ENCODE measurements at regions not wholly inside any gene's neighbourhood (a gene's known extent, or its start where the extent isn't known, plus 50 kb on each side); places are given as distances from the start of the nearest gene placed in this dataset.

- Histone ChIP-seq H3K79me1 (ENCODE audit: low read length) (peaks cover 2% of the 10 kb centered on the region), H3K9ac (ENCODE audit: low read length) (no peak overlapping the region), H3K4ac (ENCODE audit: low read depth, low read length) (no peak overlapping the region), H4K91ac (ENCODE audit: low read depth, low read length) (no peak overlapping the region), H3K27me3 (ENCODE audit: insufficient read depth, low read length) (no peaks in the 10 kb centered on the region), H2BK120ac (ENCODE audit: insufficient read depth, low read length, poor library complexity) (no peak overlapping the region), H3K4me3 (ENCODE audit: low read depth, low read length) (no peak overlapping the region), H3K27ac (ENCODE audit: low read depth, low read length) (no peak overlapping the region), H2BK12ac (ENCODE audit: low read length) (peak overlapping the region; percentile 43), H3K23ac (ENCODE audit: low read length) (no peak overlapping the region), H2BK5ac (ENCODE audit: low read depth, low read length, poor library complexity) (no peak overlapping the region), H4K12ac (ENCODE audit: low read depth, low read length) (no peak overlapping the region), H3K9me3 (ENCODE audit: insufficient read depth, low read depth, low read length) (no peaks in the 10 kb centered on the region), H3K36me3 (ENCODE audit: control insufficient read depth in 1 of 2, insufficient read depth in 2 of 2, low read length in 2 of 2) (peaks cover 0 to 2% of the 10 kb centered on the region in 2 experiments), H3K4me1 (ENCODE audit: control insufficient read depth in 1 of 2, insufficient read depth in 2 of 2, low read length in 2 of 2) (peaks cover 0 to 3% of the 10 kb centered on the region in 2 experiments), H3K79me2 (ENCODE audit: control insufficient read depth, insufficient read depth, low read length, poor library complexity) (no peaks in the 10 kb centered on the region), H2AK5ac (ENCODE audit: low read length) (no peak overlapping the region), H4K8ac (ENCODE audit: low read depth, low read length) (no peak overlapping the region), H3K14ac (ENCODE audit: low read length) (no peak overlapping the region), H3K4me2 (ENCODE audit: low read length) (no peak overlapping the region), H2AFZ (ENCODE audit: insufficient read depth, low read length, poor library complexity) (no peak overlapping the region), H3K18ac (ENCODE audit: low read length) (no peak overlapping the region)
- no CpG with 5 or more reads among the region's 1 CpG for WGBS (ENCODE audit: extremely low coverage, insufficient coverage, insufficient read length)
- DNase-seq = peak in 1 of 2 donors; percentile 5
These were observed 338.8 kb upstream of the DACH1 start for GRCh38 chr13:72205773-72206172.

- Histone ChIP-seq H3K14ac (ENCODE audit: low read length) (no peak overlapping the region), H2BK12ac (ENCODE audit: low read length) (no peak overlapping the region), H3K9me3 (ENCODE audit: insufficient read depth, low read depth, low read length) (no peaks in the 10 kb centered on the region), H3K4me1 (ENCODE audit: control insufficient read depth in 1 of 2, insufficient read depth in 2 of 2, low read length in 2 of 2) (peaks cover 0 to 3% of the 10 kb centered on the region in 2 experiments), H3K79me1 (ENCODE audit: low read length) (peaks cover 2% of the 10 kb centered on the region), H4K91ac (ENCODE audit: low read depth, low read length) (no peak overlapping the region), H3K4ac (ENCODE audit: low read depth, low read length) (no peak overlapping the region), H2BK120ac (ENCODE audit: insufficient read depth, low read length, poor library complexity) (no peak overlapping the region), H3K23ac (ENCODE audit: low read length) (no peak overlapping the region), H2BK5ac (ENCODE audit: low read depth, low read length, poor library complexity) (no peak overlapping the region), H4K8ac (ENCODE audit: low read depth, low read length) (no peak overlapping the region), H3K18ac (ENCODE audit: low read length) (no peak overlapping the region), H3K79me2 (ENCODE audit: control insufficient read depth, insufficient read depth, low read length, poor library complexity) (no peaks in the 10 kb centered on the region), H3K27me3 (ENCODE audit: insufficient read depth, low read length) (no peaks in the 10 kb centered on the region), H2AFZ (ENCODE audit: insufficient read depth, low read length, poor library complexity) (no peak overlapping the region), H4K12ac (ENCODE audit: low read depth, low read length) (no peak overlapping the region), H3K27ac (ENCODE audit: low read depth, low read length) (no peak overlapping the region), H2AK5ac (ENCODE audit: low read length) (no peak overlapping the region), H3K9ac (ENCODE audit: low read length) (no peak overlapping the region), H3K36me3 (ENCODE audit: control insufficient read depth in 1 of 2, insufficient read depth in 2 of 2, low read length in 2 of 2) (peaks cover 0 to 2% of the 10 kb centered on the region in 2 experiments), H3K4me2 (ENCODE audit: low read length) (no peak overlapping the region), H3K4me3 (ENCODE audit: low read depth, low read length) (no peak overlapping the region)
- DNase-seq = peak; percentile 57 to 80
- WGBS (ENCODE audit: extremely low coverage, insufficient coverage, insufficient read length) = no CpG with 5 or more reads among the region's 2 CpGs
These were observed 337.3 kb upstream of the DACH1 start for GRCh38 chr13:72204291-72204690.

- no peak overlapping the region for H3K4me2 ChIP-seq (ENCODE audit: low read length)
- H3K27ac ChIP-seq (ENCODE audit: low read depth, low read length) = no peak overlapping the region
- H2BK5ac ChIP-seq (ENCODE audit: low read depth, low read length, poor library complexity) = no peak overlapping the region
- H2BK120ac ChIP-seq (ENCODE audit: insufficient read depth, low read length, poor library complexity) = no peak overlapping the region
- H4K8ac ChIP-seq (ENCODE audit: low read depth, low read length) = no peak overlapping the region
- no peak overlapping the region for H3K23ac ChIP-seq (ENCODE audit: low read length)
- H3K4me1 ChIP-seq (ENCODE audit: control insufficient read depth in 1 of 2, insufficient read depth in 2 of 2, low read length in 2 of 2) = peaks cover 0 to 3% of the 10 kb centered on the region in 2 experiments
- H3K36me3 ChIP-seq (ENCODE audit: control insufficient read depth in 1 of 2, insufficient read depth in 2 of 2, low read length in 2 of 2) = peaks cover 0 to 2% of the 10 kb centered on the region in 2 experiments
- no peaks in the 10 kb centered on the region for H3K9me3 ChIP-seq (ENCODE audit: insufficient read depth, low read depth, low read length)
- H2AFZ ChIP-seq (ENCODE audit: insufficient read depth, low read length, poor library complexity) = no peak overlapping the region
- H3K14ac ChIP-seq (ENCODE audit: low read length) = no peak overlapping the region
- no peak overlapping the region for H4K91ac ChIP-seq (ENCODE audit: low read depth, low read length)
- no peak overlapping the region for H3K18ac ChIP-seq (ENCODE audit: low read length)
- no peak overlapping the region for H3K4me3 ChIP-seq (ENCODE audit: low read depth, low read length)
- no peaks in the 10 kb centered on the region for H3K79me2 ChIP-seq (ENCODE audit: control insufficient read depth, insufficient read depth, low read length, poor library complexity)
- no peak overlapping the region for H2AK5ac ChIP-seq (ENCODE audit: low read length)
- no peak overlapping the region for H2BK12ac ChIP-seq (ENCODE audit: low read length)
- H4K12ac ChIP-seq (ENCODE audit: low read depth, low read length) = no peak overlapping the region
- no peak overlapping the region for H3K9ac ChIP-seq (ENCODE audit: low read length)
- H3K79me1 ChIP-seq (ENCODE audit: low read length) = no peaks in the 10 kb centered on the region
- no peaks in the 10 kb centered on the region for H3K27me3 ChIP-seq (ENCODE audit: insufficient read depth, low read length)
- no peak overlapping the region for H3K4ac ChIP-seq (ENCODE audit: low read depth, low read length)
- DNase-seq = no peak
These were observed 334.7 kb upstream of the DACH1 start for GRCh38 chr13:72201726-72202125.

- Histone ChIP-seq H3K4me1 (ENCODE audit: control insufficient read depth in 1 of 2, insufficient read depth in 2 of 2, low read length in 2 of 2) (no peaks in the 10 kb centered on the region), H3K9me3 (ENCODE audit: insufficient read depth, low read depth, low read length) (no peaks in the 10 kb centered on the region), H3K79me1 (ENCODE audit: low read length) (no peaks in the 10 kb centered on the region), H3K27me3 (ENCODE audit: insufficient read depth, low read length) (no peaks in the 10 kb centered on the region), H4K91ac (ENCODE audit: low read depth, low read length) (no peak overlapping the region), H3K9ac (ENCODE audit: low read length) (no peak overlapping the region), H3K23ac (ENCODE audit: low read length) (no peak overlapping the region), H3K4me3 (ENCODE audit: low read depth, low read length) (no peak overlapping the region), H4K12ac (ENCODE audit: low read depth, low read length) (no peak overlapping the region), H2AK5ac (ENCODE audit: low read length) (no peak overlapping the region), H2BK5ac (ENCODE audit: low read depth, low read length, poor library complexity) (no peak overlapping the region), H3K14ac (ENCODE audit: low read length) (no peak overlapping the region), H3K27ac (ENCODE audit: low read depth, low read length) (no peak overlapping the region), H2BK12ac (ENCODE audit: low read length) (no peak overlapping the region), H3K79me2 (ENCODE audit: control insufficient read depth, insufficient read depth, low read length, poor library complexity) (no peaks in the 10 kb centered on the region), H4K8ac (ENCODE audit: low read depth, low read length) (no peak overlapping the region), H3K4me2 (ENCODE audit: low read length) (no peak overlapping the region), H3K36me3 (ENCODE audit: control insufficient read depth in 1 of 2, insufficient read depth in 2 of 2, low read length in 2 of 2) (peaks cover 0 to 2% of the 10 kb centered on the region in 2 experiments), H3K18ac (ENCODE audit: low read length) (no peak overlapping the region), H2AFZ (ENCODE audit: insufficient read depth, low read length, poor library complexity) (no peak overlapping the region), H3K4ac (ENCODE audit: low read depth, low read length) (no peak overlapping the region), H2BK120ac (ENCODE audit: insufficient read depth, low read length, poor library complexity) (no peak overlapping the region)
- no peak for DNase-seq
- no CpG with 5 or more reads among the region's 2 CpGs for whole genome bisulfite sequencing (ENCODE audit: extremely low coverage, insufficient coverage, insufficient read length)
These were observed 332.6 kb upstream of the DACH1 start for GRCh38 chr13:72199640-72200039.
